GM12878 (cell line): ENCODE measurements at regions not wholly inside any gene's neighbourhood (a gene's known extent, or its start where the extent isn't known, plus 50 kb on each side); places are given as distances from the start of the nearest gene placed in this dataset.

ENCODE experiments used
- ASH2L ChIP-seq: fragments of 300-600, 200-600 bp; sonication (generic); IDR thresholded peaks from 2 replicates; pipeline ENCODE4 v1.6.1; 2017; ENCODE audit warnings: low read depth, mild to moderate bottlenecking, borderline replicate concordance
- ATF7 ChIP-seq: fragments of 450-650 bp; IDR thresholded peaks from 2 replicates; pipeline ENCODE4 v1.6.1; 2016; ENCODE audit warnings: low read depth, mild to moderate bottlenecking
- BMI1 ChIP-seq: fragments of 450-650 bp; IDR thresholded peaks from 2 replicates; pipeline ENCODE4 v1.6.1; 2016; ENCODE audit warnings: mild to moderate bottlenecking, moderate library complexity, borderline replicate concordance
- CBX3 ChIP-seq: fragments of 200-600 bp; sonication (generic); IDR thresholded peaks from 2 replicates; pipeline ENCODE4 v1.6.1; 2016; ENCODE audit warnings: low read depth, borderline replicate concordance
- CBX5 ChIP-seq: sonication (generic); IDR thresholded peaks from 2 replicates; pipeline ENCODE4 v1.6.1; 2016; ENCODE audit warnings: low read depth, moderate library complexity, mild to moderate bottlenecking, inconsistent platforms
- CEBPZ ChIP-seq: fragments of 150-350 bp; IDR thresholded peaks from 2 replicates; pipeline ENCODE4 v1.6.1; 2016; ENCODE audit warnings: low read depth, low read length
- EED ChIP-seq: sonication (generic); IDR thresholded peaks from 2 replicates; pipeline ENCODE4 v1.6.1; 2016; ENCODE audit warnings: antibody characterized with exemption, low read depth
- GATAD2B ChIP-seq: fragments of 450-650 bp; conservative IDR thresholded peaks from 2 replicates; pipeline ENCODE4 v1.6.1; 2017; ENCODE audit warnings: low read depth, mild to moderate bottlenecking, moderate library complexity
- HDAC6 ChIP-seq: fragments of 200-600 bp; sonication (generic); IDR thresholded peaks from one replicate; pipeline ENCODE4 v1.8.0; 2017; ENCODE audit warnings: antibody characterized with exemption; ENCODE audit not compliant: unreplicated experiment
- JUND ChIP-seq: IDR thresholded peaks from 2 replicates; pipeline ENCODE4 v1.6.1; 2012; ENCODE audit warnings: low read depth, mild to moderate bottlenecking, low read length, improper control_type of control experiment, moderate library complexity
- LARP7 ChIP-seq: fragments of 450-650 bp; IDR thresholded peaks from 2 replicates; pipeline ENCODE4 v1.6.1; 2017; ENCODE audit warnings: mild to moderate bottlenecking
- PAX5 ChIP-seq: IDR thresholded peaks from 2 replicates; pipeline ENCODE4 v1.6.1; 2011; ENCODE audit warnings: low read depth, low read length, borderline replicate concordance
- RUNX3 ChIP-seq: IDR thresholded peaks from 2 replicates; pipeline ENCODE4 v1.6.1; 2012; ENCODE audit warnings: low read length, inconsistent platforms
- STAT1 ChIP-seq: fragments of 450-650 bp; conservative IDR thresholded peaks from 2 replicates; pipeline ENCODE4 v1.6.1; 2014; ENCODE audit warnings: antibody characterized with exemption, mild to moderate bottlenecking
- STAT3 ChIP-seq: IDR thresholded peaks from 2 replicates; pipeline ENCODE4 v1.6.1; 2011; ENCODE audit warnings: low read depth, low read length, improper control_type of control experiment
- TARDBP ChIP-seq: IDR thresholded peaks from 2 replicates; pipeline ENCODE4 v1.6.1; 2016; ENCODE audit warnings: borderline replicate concordance
- ZBTB4 ChIP-seq: fragments of 450-650 bp; formaldehyde crosslinking; IDR thresholded peaks from 2 replicates; pipeline ENCODE4 v1.4.0; 2022; ENCODE audit warnings: mild to moderate bottlenecking, moderate library complexity
- ZZZ3 ChIP-seq: IDR thresholded peaks from 2 replicates; pipeline ENCODE4 v1.6.1; 2011; ENCODE audit warnings: low read depth; ENCODE audit not compliant: control insufficient read depth, insufficient read length
- TF ChIP-seq, protein P1 (sequence below): fragments of 450-650 bp; formaldehyde crosslinking; IDR thresholded peaks from 2 replicates; pipeline ENCODE4 v1.5.0; 2022; ENCODE audit warnings: mild to moderate bottlenecking, missing genetic modification characterization
- TF ChIP-seq, protein P2 (sequence below): IDR thresholded peaks from 2 replicates; pipeline ENCODE4 v1.6.1; 2012; ENCODE audit warnings: low read depth, low read length, improper control_type of control experiment

GRCh38 chrX:42934020-42934726, 156.2 kb upstream of the PPP1R2C start (continued):
- TF ChIP-seq ZBTB4 (CRISPR knock-in tag) (no peak), ASH2L (no peak), TARDBP (no peak), STAT1 (no peak), CBX3 (no peak), PAX5 (no peak), LARP7 (no peak), ATF7 (0 out of 2 replicates have a peak, but pooled peaks have one; percentile 45), ZZZ3 (no peak), HDAC6 (no peak), RUNX3 (peak; percentile 93), STAT3 (no peak), BMI1 (no peak), GATAD2B (no peak), CBX5 (peak; percentile 76; the same call in 1 of the 2 replicates), EED (peak; percentile 57; the same call in 1 of the 2 replicates), JUND (no peak), CEBPZ (no peak)
- TF ChIP-seq, protein P1, sequence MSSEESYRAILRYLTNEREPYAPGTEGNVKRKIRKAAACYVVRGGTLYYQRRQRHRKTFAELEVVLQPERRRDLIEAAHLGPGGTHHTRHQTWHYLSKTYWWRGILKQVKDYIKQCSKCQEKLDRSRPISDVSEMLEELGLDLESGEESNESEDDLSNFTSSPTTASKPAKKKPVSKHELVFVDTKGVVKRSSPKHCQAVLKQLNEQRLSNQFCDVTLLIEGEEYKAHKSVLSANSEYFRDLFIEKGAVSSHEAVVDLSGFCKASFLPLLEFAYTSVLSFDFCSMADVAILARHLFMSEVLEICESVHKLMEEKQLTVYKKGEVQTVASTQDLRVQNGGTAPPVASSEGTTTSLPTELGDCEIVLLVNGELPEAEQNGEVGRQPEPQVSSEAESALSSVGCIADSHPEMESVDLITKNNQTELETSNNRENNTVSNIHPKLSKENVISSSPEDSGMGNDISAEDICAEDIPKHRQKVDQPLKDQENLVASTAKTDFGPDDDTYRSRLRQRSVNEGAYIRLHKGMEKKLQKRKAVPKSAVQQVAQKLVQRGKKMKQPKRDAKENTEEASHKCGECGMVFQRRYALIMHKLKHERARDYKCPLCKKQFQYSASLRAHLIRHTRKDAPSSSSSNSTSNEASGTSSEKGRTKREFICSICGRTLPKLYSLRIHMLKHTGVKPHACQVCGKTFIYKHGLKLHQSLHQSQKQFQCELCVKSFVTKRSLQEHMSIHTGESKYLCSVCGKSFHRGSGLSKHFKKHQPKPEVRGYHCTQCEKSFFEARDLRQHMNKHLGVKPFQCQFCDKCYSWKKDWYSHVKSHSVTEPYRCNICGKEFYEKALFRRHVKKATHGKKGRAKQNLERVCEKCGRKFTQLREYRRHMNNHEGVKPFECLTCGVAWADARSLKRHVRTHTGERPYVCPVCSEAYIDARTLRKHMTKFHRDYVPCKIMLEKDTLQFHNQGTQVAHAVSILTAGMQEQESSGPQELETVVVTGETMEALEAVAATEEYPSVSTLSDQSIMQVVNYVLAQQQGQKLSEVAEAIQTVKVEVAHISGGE (CRISPR knock-in tag) = no peak
- TF ChIP-seq, protein P2, sequence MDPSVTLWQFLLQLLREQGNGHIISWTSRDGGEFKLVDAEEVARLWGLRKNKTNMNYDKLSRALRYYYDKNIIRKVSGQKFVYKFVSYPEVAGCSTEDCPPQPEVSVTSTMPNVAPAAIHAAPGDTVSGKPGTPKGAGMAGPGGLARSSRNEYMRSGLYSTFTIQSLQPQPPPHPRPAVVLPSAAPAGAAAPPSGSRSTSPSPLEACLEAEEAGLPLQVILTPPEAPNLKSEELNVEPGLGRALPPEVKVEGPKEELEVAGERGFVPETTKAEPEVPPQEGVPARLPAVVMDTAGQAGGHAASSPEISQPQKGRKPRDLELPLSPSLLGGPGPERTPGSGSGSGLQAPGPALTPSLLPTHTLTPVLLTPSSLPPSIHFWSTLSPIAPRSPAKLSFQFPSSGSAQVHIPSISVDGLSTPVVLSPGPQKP = no peak
